HTR-8/SVneo (cell line): ENCODE measurements at regions not wholly inside any gene's neighbourhood (a gene's known extent, or its start where the extent isn't known, plus 50 kb on each side); places are given as distances from the start of the nearest gene placed in this dataset.
A peak's percentile ranks its signal among the peaks of the same experiment; 100 is the strongest.
"Not testable (repeated sequence)": the region's sequence is repeated elsewhere in the genome, so short reads cannot be mapped to it uniquely, and the experiment has no call there.

ENCODE experiments used
- DNase-seq: peaks from one replicate; pipeline ENCODE4 v3.0.0; 2011; ENCODE audit warnings: low spot score, mixed read lengths; ENCODE audit not compliant: insufficient read length
- FAIRE-seq: peaks from 2 replicates; lab custom pipeline; 2011; peaks lifted over from hg19 to GRCh38; lab: Jason Lieb, UNC

DNA sequence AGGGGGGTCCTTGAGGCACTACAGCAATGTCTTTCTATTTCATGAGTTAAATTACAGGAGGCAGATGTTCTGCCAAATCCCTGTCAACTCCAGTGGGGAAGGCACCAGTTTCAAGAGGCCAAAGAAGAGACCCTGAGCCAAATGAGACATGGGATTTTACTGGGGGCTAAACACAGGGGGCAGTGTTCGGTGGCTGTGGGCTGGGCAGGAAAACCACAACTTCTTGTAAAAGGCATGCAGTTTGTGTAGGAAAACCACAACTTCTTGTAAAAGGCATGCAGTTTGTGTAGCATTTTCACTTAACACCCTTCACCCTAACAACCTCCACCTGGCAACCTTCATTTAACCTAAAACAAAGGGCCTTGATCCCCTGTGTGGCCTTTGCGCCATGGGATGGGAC, 61.0 kb downstream of the POLR2M start:
- no peak for DNase-seq
- no peak for FAIRE-seq

DNA sequence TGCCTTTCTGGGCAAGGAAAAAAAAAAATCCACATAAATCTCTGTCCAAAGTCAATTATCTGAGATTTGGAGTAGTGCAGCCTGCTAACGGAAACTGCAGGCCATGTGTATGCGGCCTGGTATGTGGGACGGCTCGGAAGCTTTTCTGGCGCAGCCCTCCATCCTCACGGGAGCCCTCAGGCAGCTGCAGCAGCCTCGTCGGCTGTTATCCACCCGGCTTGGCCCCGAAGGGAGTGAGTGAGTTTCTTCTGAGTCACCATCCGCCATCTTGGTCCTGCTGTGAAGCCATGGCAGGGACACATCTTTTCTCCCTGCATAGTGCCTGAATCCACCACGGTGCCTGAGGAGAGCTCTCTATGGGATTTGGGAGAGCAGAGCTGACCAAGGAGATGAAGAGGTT, 62.8 kb downstream of the POLR2M start:
- FAIRE-seq: no peak
- no peak for DNase-seq

DNA sequence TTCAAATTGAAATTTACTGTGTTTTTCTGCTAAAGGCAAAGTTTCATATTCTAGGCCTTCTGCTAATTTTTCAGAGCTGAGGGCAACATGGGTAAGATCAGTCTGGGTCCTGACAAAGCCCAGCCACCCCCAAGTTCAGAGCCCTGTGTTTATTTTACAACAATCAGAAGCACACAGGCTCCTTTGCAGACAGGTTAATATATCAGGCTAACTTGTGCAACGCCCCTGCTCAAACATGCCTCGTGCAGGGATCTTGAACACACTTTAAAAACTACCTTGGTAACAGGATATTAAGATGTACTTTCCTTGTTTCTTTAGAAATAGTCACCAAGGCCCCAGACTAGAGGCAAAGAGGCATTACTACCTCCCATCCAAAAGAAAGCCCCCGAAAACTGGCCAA, 64.0 kb downstream of the POLR2M start:
- DNase-seq (no peak), FAIRE-seq (no peak)

DNA sequence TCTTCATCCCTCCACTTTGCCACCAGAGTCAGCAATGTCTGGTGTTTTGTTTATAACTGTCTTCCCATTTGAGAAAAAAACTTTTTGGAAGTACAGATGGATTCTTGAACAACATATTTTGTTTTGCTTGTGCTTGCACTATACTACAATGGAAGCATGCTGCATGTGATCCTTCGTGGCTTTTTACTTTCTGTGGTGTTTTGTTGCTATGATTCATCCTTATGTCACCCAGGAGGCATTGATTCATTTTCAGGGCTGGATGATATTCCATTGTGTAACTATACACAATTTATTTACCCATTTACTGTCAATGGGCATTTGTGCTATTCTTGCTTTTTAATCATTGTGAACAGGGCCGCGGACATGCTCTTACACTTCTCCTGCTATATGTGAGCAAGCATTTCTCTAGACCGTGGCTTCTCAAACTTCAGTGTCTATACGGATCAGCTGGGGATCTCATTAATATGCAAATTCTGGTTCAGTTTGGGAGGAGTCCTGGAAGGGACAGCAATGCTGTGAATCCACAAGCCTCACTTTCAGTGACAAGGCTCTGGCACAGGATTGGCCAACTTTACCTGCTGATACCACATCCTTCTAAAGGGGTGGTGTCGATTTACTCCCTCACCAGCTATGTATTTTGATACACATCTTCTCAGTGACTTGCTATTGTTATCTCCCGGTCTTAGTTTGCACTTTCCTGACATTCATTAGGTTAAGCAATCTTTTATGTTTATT, 65.9 kb downstream of the POLR2M start:
- no peak for FAIRE-seq
- no peak for DNase-seq

DNA sequence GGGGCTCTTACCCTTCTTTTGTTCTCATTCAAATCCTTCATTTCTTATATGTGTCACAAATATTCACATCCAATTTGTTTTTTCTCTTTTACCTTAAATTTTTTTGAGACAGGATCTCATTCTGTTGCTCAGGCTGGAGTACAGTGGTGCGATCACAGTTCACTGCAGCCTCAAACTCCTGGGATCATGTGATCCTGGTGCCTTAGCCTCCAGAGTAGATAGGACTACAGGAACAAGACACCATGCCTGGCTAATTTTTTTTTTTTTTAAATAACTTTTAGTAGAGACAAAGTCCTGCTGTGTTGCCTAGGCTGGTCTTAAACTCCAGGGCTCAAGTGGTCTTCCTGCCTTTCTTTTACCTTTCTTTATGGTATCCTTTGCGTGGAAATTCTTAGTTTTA, 66.5 kb downstream of the POLR2M start:
- FAIRE-seq (no peak), DNase-seq (no peak)

DNA sequence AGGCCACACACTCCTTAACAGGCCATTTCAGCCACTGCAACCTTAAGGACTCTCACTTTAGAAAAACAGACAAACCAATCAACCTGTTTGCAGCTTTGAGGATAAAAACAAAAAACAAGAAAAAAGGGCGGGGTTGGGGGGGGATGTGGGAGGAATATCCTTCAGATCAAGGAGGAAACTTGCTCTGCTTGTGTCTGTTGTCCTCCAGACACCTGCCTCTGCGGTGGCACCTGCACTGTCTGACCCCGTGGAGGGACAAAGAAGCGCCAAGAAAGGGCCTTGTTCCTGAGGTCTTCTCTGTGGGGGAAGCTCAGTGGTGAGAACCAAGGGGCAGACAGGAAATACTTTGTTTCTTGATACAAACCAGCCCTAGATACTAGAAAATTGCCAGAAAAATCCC, 70.5 kb downstream of the POLR2M start:
- no peak for DNase-seq
- FAIRE-seq: no peak

DNA sequence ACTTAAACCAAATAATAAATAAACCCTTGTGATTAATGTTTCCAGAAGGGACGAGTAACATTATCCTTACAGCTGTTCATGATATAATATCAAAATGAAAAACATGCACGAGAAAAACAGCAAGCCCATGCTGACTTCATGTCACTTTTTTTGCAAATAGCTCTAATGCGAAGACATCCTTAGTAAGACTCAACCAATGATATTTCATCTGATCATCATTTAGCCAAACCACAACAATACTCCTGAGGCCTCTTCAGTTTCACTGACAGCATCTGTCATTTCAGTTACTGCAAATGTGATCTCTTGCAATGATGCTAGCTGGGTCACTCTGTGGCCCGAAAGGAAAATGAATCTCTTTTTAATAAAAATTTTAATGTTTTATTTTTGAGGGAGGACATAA, 74.0 kb downstream of the POLR2M start:
- FAIRE-seq (no peak), DNase-seq (no peak)

DNA sequence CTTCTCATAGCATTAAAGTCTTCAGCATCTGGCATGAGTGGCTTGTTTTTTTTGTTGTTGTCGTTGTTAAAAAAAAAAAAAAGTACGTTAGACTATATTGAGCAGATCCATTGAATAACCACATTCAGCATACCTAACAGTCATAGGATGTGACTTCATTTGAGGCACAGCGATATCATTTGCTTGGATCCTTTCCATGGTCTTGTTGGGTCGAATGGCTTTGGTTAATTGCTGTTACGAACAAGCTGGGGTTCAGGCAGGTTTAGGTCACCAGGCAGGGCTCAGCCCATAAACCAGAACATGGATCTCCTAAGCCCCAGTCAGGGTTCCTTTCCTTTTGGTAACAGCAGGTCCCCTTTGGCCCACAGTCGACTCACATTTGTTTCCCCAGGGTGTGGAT, 76.2 kb downstream of the POLR2M start:
- no peak for FAIRE-seq
- DNase-seq: no peak

DNA sequence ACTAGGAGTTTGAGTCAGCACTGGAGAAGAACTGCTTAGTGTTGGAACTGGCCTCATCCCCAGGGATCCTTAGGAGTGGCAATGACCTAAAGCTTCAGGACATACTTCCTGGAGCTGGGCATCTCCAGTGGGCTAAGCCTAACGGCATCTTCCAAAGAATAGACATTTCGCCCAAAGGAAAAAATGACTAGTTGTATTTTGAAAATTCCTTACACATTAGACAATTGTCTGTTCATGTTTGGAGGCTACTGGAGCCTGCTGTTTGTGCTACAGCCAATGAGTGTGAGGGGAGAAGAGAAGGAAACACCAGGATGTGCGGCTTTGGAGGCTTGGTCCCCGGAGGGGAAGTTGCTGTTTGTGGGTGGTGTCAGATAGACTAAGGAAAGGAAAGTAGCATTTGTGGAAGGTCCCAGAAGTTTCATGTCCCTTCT, 77.6 kb downstream of the POLR2M start:
- no peak for FAIRE-seq
- DNase-seq: peak; percentile 72

DNA sequence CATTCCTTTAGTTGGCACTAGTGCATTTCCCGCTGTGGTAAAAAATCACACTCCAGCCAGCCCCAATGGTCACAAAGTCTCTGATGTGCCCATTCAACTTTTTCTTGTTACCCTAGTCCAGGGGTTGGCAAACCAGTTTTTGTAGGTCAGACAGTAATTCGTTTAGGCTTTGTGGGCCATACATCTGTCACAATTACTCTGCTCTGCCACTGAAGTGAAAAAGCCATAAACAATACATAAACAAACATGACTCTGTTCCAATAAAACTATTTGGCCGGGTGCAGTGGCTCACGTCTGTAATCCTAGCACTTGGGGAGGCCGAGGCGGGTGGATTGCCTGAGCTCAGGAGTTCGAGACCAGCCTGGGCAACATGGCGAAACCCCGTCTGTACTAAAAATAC, 78.5 kb downstream of the POLR2M start:
- FAIRE-seq (no peak), DNase-seq (no peak)

DNA sequence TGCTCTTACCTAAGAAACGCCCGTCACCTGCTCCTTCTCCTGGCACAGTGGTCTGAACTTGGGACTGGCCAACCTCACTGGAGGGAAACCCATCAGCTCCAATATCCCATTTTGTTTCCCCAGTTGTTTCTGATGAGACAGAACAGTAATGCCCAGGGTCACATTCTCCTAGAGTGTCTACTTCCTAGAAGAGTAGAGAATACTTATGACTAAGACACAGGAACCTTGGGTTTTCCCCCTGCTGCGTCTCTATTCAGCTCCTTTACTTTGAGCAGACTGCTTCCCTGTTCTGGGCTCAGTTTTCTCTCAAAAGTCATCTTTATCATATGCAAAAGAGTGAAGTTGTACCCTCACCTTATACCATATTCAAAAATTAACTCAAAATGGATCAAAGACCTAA, 79.4 kb downstream of the POLR2M start:
- FAIRE-seq (no peak), DNase-seq (no peak)

DNA sequence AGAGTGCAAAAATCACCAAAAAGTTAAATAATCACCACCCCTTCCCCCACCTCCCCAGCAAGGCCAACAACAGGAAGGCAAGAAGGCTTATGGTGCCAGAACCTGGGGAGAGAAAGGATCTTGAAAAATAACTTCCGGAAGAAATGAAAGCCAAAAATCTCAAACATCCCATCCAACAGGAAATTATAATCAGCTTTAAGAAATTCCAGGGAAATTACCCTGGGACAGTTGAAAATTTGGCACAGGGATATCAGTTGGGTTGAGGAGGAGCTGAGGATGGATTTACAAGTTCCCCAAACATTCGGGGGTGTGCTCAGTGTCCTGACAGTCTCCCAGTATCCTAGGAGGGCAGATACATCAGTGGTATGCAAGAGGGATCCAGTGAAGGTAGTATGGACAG, 82.7 kb downstream of the POLR2M start:
- FAIRE-seq (no peak), DNase-seq (no peak)

DNA sequence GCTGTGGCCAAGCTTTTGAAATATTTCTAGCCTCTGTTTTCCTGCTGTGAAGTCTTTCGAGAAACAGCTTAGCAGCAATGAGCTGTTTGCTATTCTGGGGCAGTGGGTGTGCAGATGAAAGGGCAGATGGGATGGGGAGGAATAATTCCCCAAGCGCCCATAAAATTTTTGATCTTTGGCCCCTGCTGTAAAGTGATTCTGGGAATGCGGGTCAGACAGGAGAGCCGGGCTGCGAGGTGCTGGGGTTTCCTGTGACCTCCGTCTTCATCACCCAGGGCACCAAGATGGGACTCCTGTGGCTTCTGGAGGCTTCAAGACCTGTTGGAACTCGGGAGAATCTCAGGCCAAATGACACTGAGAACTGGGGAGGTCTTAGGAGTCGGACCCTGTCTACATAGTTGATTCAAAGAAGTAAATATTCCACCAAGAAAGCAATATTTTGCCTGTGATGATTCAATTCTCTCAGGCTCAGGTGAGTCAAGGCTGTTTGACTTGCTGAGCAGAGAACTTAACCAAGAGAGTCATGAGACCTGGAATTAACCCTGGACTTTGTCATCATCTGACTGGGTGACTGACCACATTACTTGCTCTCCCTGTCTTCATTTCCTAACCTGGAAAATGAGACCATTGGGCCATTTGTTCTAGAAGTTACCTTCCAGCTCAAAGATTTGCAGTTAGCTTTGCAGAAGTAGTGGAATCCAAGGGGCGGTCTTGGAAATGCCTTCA, 86.4 kb downstream of the POLR2M start:
- DNase-seq: no peak
- no peak for FAIRE-seq

DNA sequence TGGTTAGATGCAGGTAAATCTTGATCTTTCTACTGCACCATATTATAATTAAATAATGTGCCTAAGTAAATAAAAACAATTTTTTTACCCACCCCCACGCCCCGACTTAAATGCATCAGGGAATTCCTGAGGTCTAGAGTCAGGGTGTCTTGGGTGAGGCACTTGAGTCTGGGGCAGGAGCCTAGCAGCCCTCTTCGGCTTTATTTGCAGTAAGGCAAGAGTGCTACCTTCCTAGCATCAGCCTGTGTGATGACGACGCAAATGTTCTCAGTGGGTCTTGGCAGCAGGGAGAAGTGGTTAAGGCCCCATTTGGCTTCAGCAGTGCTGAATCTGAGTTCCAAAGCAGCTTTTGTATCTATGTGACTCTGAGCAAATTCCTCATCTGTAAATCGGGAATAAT, 88.7 kb downstream of the POLR2M start:
- FAIRE-seq: no peak
- no peak for DNase-seq

DNA sequence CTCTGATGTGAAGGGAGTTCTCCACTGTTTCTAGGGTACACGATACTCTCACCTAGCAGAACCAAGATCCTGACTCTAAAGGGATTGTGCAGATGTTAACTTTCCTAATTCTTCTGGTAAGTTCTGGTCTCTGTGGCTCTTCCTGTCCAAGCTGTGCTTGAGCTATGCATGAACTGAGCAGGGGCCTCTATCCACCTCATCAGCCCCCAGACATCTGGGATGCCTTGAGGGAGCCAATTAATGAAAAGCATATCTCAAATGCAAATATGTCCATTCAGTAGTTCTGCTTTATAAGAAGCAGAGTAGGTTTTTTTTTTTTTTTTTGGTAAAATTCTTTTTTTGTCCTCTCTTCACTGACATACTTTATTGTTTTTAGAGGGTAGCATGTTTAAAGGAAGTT, 89.6 kb downstream of the POLR2M start:
- no peak for DNase-seq
- FAIRE-seq: no peak

DNA sequence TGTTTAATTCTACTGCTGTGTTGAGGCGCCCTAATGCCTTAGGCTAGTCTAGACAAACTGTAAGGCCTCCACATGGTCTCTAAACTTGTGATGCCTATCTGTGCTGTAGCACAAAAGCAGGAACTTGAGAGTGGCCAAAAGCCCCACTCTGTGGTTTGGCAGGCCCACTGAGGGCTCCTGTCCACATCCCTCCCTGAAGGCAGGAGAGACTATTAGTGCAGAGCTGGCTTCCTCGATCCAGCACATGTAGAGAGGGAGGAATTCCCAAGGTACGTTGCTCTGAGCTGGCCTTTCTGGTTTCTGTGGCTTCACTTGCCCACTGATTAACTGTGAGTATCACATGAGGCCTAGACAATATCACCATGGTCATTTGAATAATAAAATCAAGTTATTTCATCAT, 90.6 kb downstream of the POLR2M start:
- FAIRE-seq: no peak

DNA sequence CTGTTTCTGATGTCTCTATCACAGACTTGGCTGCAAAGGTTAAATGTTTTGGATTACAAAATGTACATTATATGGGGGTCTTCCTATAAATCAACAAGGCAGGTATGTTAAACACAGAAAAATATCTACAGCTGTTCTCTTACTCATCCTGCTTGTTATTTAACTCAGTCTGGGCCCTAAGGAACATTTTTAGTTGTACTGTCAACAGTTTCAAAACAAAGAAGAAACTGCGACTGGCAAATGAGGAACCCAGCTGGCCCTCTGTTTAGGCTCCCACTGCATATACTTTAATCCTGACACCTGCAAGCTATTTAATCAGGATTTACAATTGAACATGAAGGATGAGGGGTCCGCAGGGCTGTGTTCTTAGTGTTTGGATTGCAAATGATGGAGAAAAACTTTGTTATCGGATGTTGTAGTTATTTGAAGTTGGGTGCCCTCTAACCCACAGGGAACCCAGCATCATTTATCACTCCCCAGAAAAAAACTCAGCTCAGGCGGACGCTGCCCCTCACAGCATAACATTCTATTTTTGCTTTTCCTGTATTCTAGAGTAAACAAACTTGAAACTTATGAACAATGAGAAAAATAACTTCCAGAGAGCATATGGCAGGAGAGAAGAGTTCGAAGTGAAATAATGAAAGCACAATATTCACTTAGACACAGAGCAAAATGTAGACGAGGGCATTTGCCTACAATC, 91.2 kb downstream of the POLR2M start:
- DNase-seq (no peak), FAIRE-seq (no peak)

More for the DNA sequence above, 90.6 kb downstream of the POLR2M start:
- DNase-seq: no peak

DNA sequence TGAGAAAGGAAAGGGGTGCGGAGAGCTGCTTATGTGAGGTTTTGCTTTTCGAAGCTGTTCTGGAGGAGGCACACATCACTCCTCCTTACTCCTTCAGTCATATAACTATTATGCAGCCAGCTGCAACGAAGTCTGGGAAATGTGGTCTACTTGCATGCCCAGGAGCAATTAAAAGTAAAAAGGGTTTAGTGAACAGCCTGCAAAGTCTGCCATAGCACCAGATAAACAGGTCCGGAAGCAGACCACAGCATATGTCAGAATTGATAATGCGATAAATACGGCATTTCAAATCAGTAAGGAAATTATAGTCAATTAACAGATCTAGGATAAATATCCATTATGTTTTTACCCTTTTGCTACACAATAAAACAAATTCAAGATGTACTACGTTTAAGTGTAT, 99.5 kb downstream of the POLR2M start:
- DNase-seq: no peak
- no peak for FAIRE-seq

DNA sequence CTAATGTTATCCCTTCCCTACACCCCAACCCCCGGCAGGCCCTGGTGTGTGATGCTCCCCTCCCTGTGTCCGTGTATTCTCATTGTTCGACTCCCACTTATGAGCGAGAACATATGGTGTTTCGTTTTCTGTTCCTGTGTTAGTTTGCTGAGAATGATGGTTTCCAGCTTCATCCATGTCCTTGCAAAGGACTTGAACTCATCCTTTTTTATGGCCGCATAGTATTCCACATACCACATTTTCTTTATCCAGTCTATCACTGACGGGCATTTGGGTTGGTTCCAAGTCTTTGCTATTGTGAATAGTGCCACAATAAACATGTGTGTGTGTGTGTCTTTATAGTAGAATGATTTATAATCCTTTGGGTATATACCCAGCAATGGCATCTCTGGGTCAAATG, 102.8 kb downstream of the POLR2M start:
- not testable (repeated sequence) for FAIRE-seq

DNA sequence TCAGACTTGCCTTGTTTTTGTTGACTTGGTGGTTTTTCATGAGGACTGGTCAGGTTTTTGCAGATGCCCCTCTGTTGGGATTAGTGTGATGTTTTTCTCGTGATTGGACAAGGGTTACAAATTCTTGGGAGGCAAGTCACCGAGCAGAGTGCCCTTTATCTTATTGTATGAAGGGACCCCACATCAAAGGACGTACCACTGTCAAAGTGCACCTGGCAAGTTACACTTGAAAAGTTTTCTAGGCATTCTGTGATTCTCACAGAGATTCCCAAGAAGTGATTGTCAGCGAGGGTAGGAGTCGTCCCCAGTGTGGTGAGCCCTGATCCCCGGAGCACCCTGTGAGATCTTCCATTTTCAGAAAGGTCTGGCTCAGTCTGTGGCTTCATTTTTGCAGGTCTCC, 110.1 kb downstream of the POLR2M start:
- FAIRE-seq (no peak), DNase-seq (no peak)

More for the DNA sequence above, 102.8 kb downstream of the POLR2M start:
- DNase-seq: not testable (repeated sequence)

DNA sequence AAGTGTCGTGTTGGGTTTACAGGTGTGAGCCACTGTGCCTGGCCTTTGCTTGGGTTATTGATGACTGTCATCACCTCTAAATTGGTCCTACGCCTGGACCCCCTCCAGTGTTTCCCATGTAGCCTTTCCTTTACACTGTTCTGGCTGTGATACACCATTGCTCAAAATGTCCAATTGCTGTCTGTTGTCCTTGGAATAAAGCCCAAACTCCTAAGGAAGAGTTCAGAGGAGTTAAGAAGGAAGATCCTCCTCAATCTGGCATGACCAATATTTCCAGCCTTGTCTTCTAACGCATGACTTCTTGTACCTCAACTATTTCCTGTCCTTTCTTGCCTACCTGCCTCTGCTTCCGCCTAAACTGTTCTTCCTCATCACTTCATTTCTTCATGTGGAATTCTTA, 113.1 kb downstream of the POLR2M start:
- DNase-seq (no peak), FAIRE-seq (no peak)
